ENCODE measurements at regions not wholly inside any gene's neighbourhood (a gene's known extent, or its start where the extent isn't known, plus 50 kb on each side); places are given as distances from the start of the nearest gene placed in this dataset.

DNA sequence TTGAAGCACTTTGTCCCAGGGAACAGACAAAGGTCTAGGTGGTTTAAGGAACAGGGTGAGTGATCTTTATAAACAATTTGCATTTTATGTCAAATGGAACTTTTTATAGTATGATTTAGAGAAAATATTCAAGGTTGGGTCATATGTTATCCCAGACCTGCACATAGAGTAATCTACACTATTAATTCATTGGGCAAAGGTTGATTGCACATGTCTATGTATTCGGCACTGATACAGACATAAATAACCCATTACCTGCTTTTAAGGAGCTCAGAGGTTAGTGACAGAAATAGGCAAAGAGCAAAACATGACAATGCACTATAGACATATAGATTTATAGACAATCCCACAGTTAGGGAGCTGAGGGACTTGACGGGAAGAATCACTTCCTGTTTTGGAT, 141.5 kb upstream of the UBASH3B start:
- no CpG with 5 or more reads among the region's 2 CpGs for WGBS (ENCODE audit: extremely low coverage, insufficient coverage, insufficient read length)
- Histone ChIP-seq H3K18ac (ENCODE audit: low read length) (no peak overlapping the region), H3K4me3 (ENCODE audit: low read depth, low read length) (no peak overlapping the region)

DNA sequence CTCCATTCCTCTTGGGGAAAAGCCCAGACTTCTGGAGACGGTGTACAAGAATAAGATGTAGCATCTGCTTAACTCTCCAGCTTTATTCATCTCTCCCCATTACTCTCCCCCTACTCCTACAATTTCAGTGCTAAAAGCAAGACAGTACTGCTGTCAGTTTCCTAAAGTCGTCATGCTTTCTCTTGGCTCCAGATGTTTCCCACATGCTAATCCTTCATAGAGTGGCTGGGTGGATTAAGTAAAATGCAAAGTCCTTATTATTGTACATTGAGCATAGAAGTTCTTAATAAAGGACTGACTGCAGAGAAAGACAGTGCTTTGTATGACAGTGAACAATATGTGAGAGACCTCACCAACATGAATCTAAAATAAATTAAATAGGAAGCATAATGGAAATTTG, 142.2 kb upstream of the UBASH3B start:
- Histone ChIP-seq H2BK120ac (ENCODE audit: insufficient read depth, low read length, poor library complexity) (no peak overlapping the region), H3K27ac (ENCODE audit: low read depth, low read length) (no peak overlapping the region), H3K36me3 (ENCODE audit: control insufficient read depth in 1 of 2, insufficient read depth in 2 of 2, low read length in 2 of 2) (no peaks in the 10 kb centered on the region), H3K27me3 (ENCODE audit: insufficient read depth, low read length) (no peaks in the 10 kb centered on the region), H3K4me3 (ENCODE audit: low read depth, low read length) (no peak overlapping the region), H3K4me2 (ENCODE audit: low read length) (no peak overlapping the region), H3K79me1 (ENCODE audit: low read length) (no peaks in the 10 kb centered on the region), H3K9ac (ENCODE audit: low read length) (no peak overlapping the region), H3K79me2 (ENCODE audit: control insufficient read depth, insufficient read depth, low read length, poor library complexity) (no peaks in the 10 kb centered on the region), H2BK12ac (ENCODE audit: low read length) (no peak overlapping the region), H2AFZ (ENCODE audit: insufficient read depth, low read length, poor library complexity) (no peak overlapping the region), H3K4me1 (ENCODE audit: control insufficient read depth in 1 of 2, insufficient read depth in 2 of 2, low read length in 2 of 2) (no peaks in the 10 kb centered on the region), H3K18ac (ENCODE audit: low read length) (no peak overlapping the region), H4K12ac (ENCODE audit: low read depth, low read length) (no peak overlapping the region), H3K9me3 (ENCODE audit: insufficient read depth, low read depth, low read length) (no peaks in the 10 kb centered on the region), H2BK5ac (ENCODE audit: low read depth, low read length, poor library complexity) (no peak overlapping the region), H4K91ac (ENCODE audit: low read depth, low read length) (no peak overlapping the region), H3K4ac (ENCODE audit: low read depth, low read length) (no peak overlapping the region), H4K8ac (ENCODE audit: low read depth, low read length) (no peak overlapping the region), H3K14ac (ENCODE audit: low read length) (no peak overlapping the region), H2AK5ac (ENCODE audit: low read length) (no peak overlapping the region), H3K23ac (ENCODE audit: low read length) (no peak overlapping the region)
- DNase-seq = no peak
- no CpG with 5 or more reads among the region's 2 CpGs for WGBS (ENCODE audit: extremely low coverage, insufficient coverage, insufficient read length)

More for the DNA sequence above, 141.5 kb upstream of the UBASH3B start:
- no peak overlapping the region for H2BK12ac ChIP-seq (ENCODE audit: low read length)
- no peaks in the 10 kb centered on the region for H3K36me3 ChIP-seq (ENCODE audit: control insufficient read depth in 1 of 2, insufficient read depth in 2 of 2, low read length in 2 of 2)
- no peak overlapping the region for H3K4me2 ChIP-seq (ENCODE audit: low read length)
- H3K9me3 ChIP-seq (ENCODE audit: insufficient read depth, low read depth, low read length) = no peaks in the 10 kb centered on the region
- no peaks in the 10 kb centered on the region for H3K79me2 ChIP-seq (ENCODE audit: control insufficient read depth, insufficient read depth, low read length, poor library complexity)
- H2AFZ ChIP-seq (ENCODE audit: insufficient read depth, low read length, poor library complexity) = no peak overlapping the region
- H3K9ac ChIP-seq (ENCODE audit: low read length) = no peak overlapping the region
- H4K12ac ChIP-seq (ENCODE audit: low read depth, low read length) = no peak overlapping the region
- H3K4me1 ChIP-seq (ENCODE audit: control insufficient read depth in 1 of 2, insufficient read depth in 2 of 2, low read length in 2 of 2) = no peaks in the 10 kb centered on the region
- no peak overlapping the region for H2AK5ac ChIP-seq (ENCODE audit: low read length)
- no peaks in the 10 kb centered on the region for H3K79me1 ChIP-seq (ENCODE audit: low read length)
- no peak overlapping the region for H3K14ac ChIP-seq (ENCODE audit: low read length)
- no peak overlapping the region for H3K4ac ChIP-seq (ENCODE audit: low read depth, low read length)
- H4K8ac ChIP-seq (ENCODE audit: low read depth, low read length) = no peak overlapping the region
- H2BK5ac ChIP-seq (ENCODE audit: low read depth, low read length, poor library complexity) = no peak overlapping the region
- no peak overlapping the region for H4K91ac ChIP-seq (ENCODE audit: low read depth, low read length)
- no peaks in the 10 kb centered on the region for H3K27me3 ChIP-seq (ENCODE audit: insufficient read depth, low read length)
- H3K27ac ChIP-seq (ENCODE audit: low read depth, low read length) = no peak overlapping the region
- H3K23ac ChIP-seq (ENCODE audit: low read length) = no peak overlapping the region
- DNase-seq = no peak
- H2BK120ac ChIP-seq (ENCODE audit: insufficient read depth, low read length, poor library complexity) = no peak overlapping the region

DNA sequence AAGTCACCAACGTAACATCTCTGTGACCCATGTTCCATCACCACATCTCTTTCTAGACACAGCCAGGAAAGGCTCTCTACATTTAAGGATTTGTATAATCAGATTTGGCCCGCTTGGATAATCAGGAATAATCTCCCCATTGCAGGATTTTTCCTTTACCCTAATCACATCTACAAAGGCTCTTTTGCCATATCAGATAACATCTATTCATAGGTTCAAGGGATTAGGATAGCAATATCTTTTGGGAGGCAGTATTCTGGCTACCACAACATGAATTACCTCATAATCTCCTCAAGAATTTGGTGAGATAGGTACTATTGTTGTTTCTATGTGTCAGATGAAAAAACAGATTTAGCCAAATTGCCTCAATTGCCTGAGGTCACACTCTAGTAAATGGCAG, 142.8 kb upstream of the UBASH3B start:
- Histone ChIP-seq H3K4me3 (ENCODE audit: low read depth, low read length) (no peak overlapping the region), H3K36me3 (ENCODE audit: control insufficient read depth in 1 of 2, insufficient read depth in 2 of 2, low read length in 2 of 2) (no peaks in the 10 kb centered on the region), H4K91ac (ENCODE audit: low read depth, low read length) (no peak overlapping the region), H4K12ac (ENCODE audit: low read depth, low read length) (no peak overlapping the region), H2BK5ac (ENCODE audit: low read depth, low read length, poor library complexity) (no peak overlapping the region), H3K4me1 (ENCODE audit: control insufficient read depth in 1 of 2, insufficient read depth in 2 of 2, low read length in 2 of 2) (no peaks in the 10 kb centered on the region), H3K27me3 (ENCODE audit: insufficient read depth, low read length) (no peaks in the 10 kb centered on the region), H3K9ac (ENCODE audit: low read length) (no peak overlapping the region), H2BK120ac (ENCODE audit: insufficient read depth, low read length, poor library complexity) (no peak overlapping the region), H3K4ac (ENCODE audit: low read depth, low read length) (no peak overlapping the region), H3K18ac (ENCODE audit: low read length) (no peak overlapping the region), H3K9me3 (ENCODE audit: insufficient read depth, low read depth, low read length) (no peaks in the 10 kb centered on the region), H3K14ac (ENCODE audit: low read length) (no peak overlapping the region), H3K27ac (ENCODE audit: low read depth, low read length) (no peak overlapping the region), H3K23ac (ENCODE audit: low read length) (no peak overlapping the region), H2BK12ac (ENCODE audit: low read length) (no peak overlapping the region), H3K4me2 (ENCODE audit: low read length) (no peak overlapping the region), H3K79me1 (ENCODE audit: low read length) (no peaks in the 10 kb centered on the region), H2AFZ (ENCODE audit: insufficient read depth, low read length, poor library complexity) (no peak overlapping the region), H2AK5ac (ENCODE audit: low read length) (no peak overlapping the region), H3K79me2 (ENCODE audit: control insufficient read depth, insufficient read depth, low read length, poor library complexity) (no peaks in the 10 kb centered on the region), H4K8ac (ENCODE audit: low read depth, low read length) (no peak overlapping the region)
- no CpG with 5 or more reads among the region's 2 CpGs for WGBS (ENCODE audit: extremely low coverage, insufficient coverage, insufficient read length)
- no peak for DNase-seq

DNA sequence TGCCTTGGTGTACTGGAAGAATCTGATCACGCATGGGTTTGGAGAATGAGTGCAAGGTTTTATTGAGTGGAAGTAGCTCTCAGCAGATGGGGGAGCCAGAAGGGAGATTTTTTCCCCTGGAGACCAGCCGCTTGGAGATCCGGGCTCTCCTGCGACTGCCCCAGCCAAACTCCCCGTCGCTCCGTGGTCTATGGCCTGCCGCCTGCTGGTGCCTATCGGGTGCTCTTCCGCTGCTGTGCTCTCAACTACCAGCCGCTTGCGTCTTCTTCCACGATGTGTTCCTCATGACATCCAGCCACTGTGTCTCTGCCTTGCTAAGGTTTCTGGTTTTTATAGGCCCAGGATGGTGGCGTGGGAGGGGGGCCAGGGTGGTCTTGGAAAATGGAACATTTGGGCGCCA, 145.6 kb upstream of the UBASH3B start:
- H2BK5ac ChIP-seq (ENCODE audit: low read depth, low read length, poor library complexity) = no peak overlapping the region
- no peak overlapping the region for H2AK5ac ChIP-seq (ENCODE audit: low read length)
- no peaks in the 10 kb centered on the region for H3K9me3 ChIP-seq (ENCODE audit: insufficient read depth, low read depth, low read length)
- H2AFZ ChIP-seq (ENCODE audit: insufficient read depth, low read length, poor library complexity) = no peak overlapping the region
- H2BK120ac ChIP-seq (ENCODE audit: insufficient read depth, low read length, poor library complexity) = no peak overlapping the region
- no peaks in the 10 kb centered on the region for H3K4me1 ChIP-seq (ENCODE audit: control insufficient read depth in 1 of 2, insufficient read depth in 2 of 2, low read length in 2 of 2)
- no peak overlapping the region for H3K4me2 ChIP-seq (ENCODE audit: low read length)
- no peaks in the 10 kb centered on the region for H3K79me1 ChIP-seq (ENCODE audit: low read length)
- H3K9ac ChIP-seq (ENCODE audit: low read length) = no peak overlapping the region
- H3K4ac ChIP-seq (ENCODE audit: low read depth, low read length) = no peak overlapping the region
- no peaks in the 10 kb centered on the region for H3K79me2 ChIP-seq (ENCODE audit: control insufficient read depth, insufficient read depth, low read length, poor library complexity)
- no peak overlapping the region for H3K4me3 ChIP-seq (ENCODE audit: low read depth, low read length)
- no peak overlapping the region for H3K18ac ChIP-seq (ENCODE audit: low read length)
- no peak overlapping the region for H3K27ac ChIP-seq (ENCODE audit: low read depth, low read length)
- H4K8ac ChIP-seq (ENCODE audit: low read depth, low read length) = no peak overlapping the region
- H3K27me3 ChIP-seq (ENCODE audit: insufficient read depth, low read length) = no peaks in the 10 kb centered on the region
- no peak overlapping the region for H3K14ac ChIP-seq (ENCODE audit: low read length)
- H3K36me3 ChIP-seq (ENCODE audit: control insufficient read depth in 1 of 2, insufficient read depth in 2 of 2, low read length in 2 of 2) = no peaks in the 10 kb centered on the region
- H3K23ac ChIP-seq (ENCODE audit: low read length) = no peak overlapping the region
- H2BK12ac ChIP-seq (ENCODE audit: low read length) = no peak overlapping the region
- no peak overlapping the region for H4K12ac ChIP-seq (ENCODE audit: low read depth, low read length)
- WGBS (ENCODE audit: extremely low coverage, insufficient coverage, insufficient read length) = no CpG with 5 or more reads among the region's 15 CpGs
- no peak for DNase-seq
- no peak overlapping the region for H4K91ac ChIP-seq (ENCODE audit: low read depth, low read length)
